HepG2 (cell line): ENCODE measurements at regions not wholly inside any gene's neighbourhood (a gene's known extent, or its start where the extent isn't known, plus 50 kb on each side); places are given as distances from the start of the nearest gene placed in this dataset.
A peak's percentile ranks its signal among the peaks of the same experiment; 100 is the strongest.

Experiments
- ATAC-seq: fragments of 200-7000 bp; cut with Tn5 transposase; 3 replicates; pipeline ENCODE4 v1.9.1; 2020; ENCODE audit warnings: mild to moderate bottlenecking, moderate library complexity
- BruUV-seq: library from RNA; stranded (reverse); fragments of 400-500 nt; replicated peaks from 2 replicates; lab custom pipeline; 2021; lab: Mats Ljungman, UMichigan
- CTCF ChIA-PET: fragments of 300-600 bp; formaldehyde crosslinking; extraction: SDS; loops from one replicate; lab custom pipeline; 2021; ENCODE audit warnings: low total read pairs, inconsistent platforms, low intra/inter-chr PET ratio; lab: Yijun Ruan, JAX
- POLR2A ChIA-PET: fragments of 350-600 bp; sonication (Branson Sonifier 250); formaldehyde crosslinking; loops from one replicate; lab custom pipeline; 2020; ENCODE audit warnings: antibody characterized with exemption, inconsistent platforms; lab: Yijun Ruan, JAX
- DNase-seq: peaks from one replicate; pipeline ENCODE4 v3.0.0-alpha.2; 2015; ENCODE audit warnings: low spot score
- FAIRE-seq: peaks from 3 replicates; lab custom pipeline; 2011; peaks lifted over from hg19 to GRCh38; lab: Jason Lieb, UNC
- H2AFZ ChIP-seq: one replicate; pipeline ENCODE4 v1.6.1; 2011; ENCODE audit warnings: low read length, inconsistent platforms
- H3K27ac ChIP-seq: fragments of 300-600 bp; 3 replicates; pipeline ENCODE4 v1.8.0; 2011; ENCODE audit warnings: mixed run types, mild to moderate bottlenecking, mixed read lengths, low read length, inconsistent platforms; ENCODE audit not compliant: insufficient read depth; ENCODE audit errors: extremely low read length
- H3K27me3 ChIP-seq, 2 experiments: fragments of 200-600 bp in 1 of 2; 2 replicates in 1 of 2; 3 replicates in 1 of 2; pipeline versions ENCODE4 v1.6.0 to v1.8.0; 2011; ENCODE audit warnings: low read length in 2 of 2, mild to moderate bottlenecking in 2 of 2, moderate library complexity in 2 of 2, inconsistent platforms in 1 of 2; ENCODE audit not compliant: insufficient read depth in 2 of 2, control insufficient read depth in 1 of 2
- H3K36me3 ChIP-seq, 2 experiments: fragments of 200-600 bp in 1 of 2; replicated peaks in 1 of 2; 2 replicates in 1 of 2; 3 replicates in 1 of 2; pipeline versions ENCODE4 v1.5.1 to v1.8.0; 2011; ENCODE audit warnings: low read length in 2 of 2, inconsistent platforms in 1 of 2; ENCODE audit not compliant: insufficient read depth in 2 of 2, control insufficient read depth in 1 of 2
- H3K4me1 ChIP-seq: 2 replicates; pipeline ENCODE4 v1.5.1; 2012; ENCODE audit warnings: low read length, inconsistent platforms; ENCODE audit not compliant: insufficient read depth
- H3K4me2 ChIP-seq: 2 replicates; pipeline ENCODE4 v1.6.0; 2011; ENCODE audit warnings: low read depth, low read length, inconsistent platforms
- H3K4me3 ChIP-seq, 3 experiments: fragments of 200-600 bp in 1 of 3; sonication (generic), shearing (Covaris generic) in 1 of 3; replicated peaks in 1 of 3; 2 replicates each; pipeline ENCODE4 v1.5.1; 2011 to 2016; ENCODE audit warnings: low read length in 3 of 3, inconsistent platforms in 2 of 3, low read depth in 2 of 3, mild to moderate bottlenecking in 2 of 3, control low read depth in 1 of 3, mixed read lengths in 1 of 3; ENCODE audit not compliant: insufficient read depth in 1 of 3
- H3K79me2 ChIP-seq: one replicate; pipeline ENCODE4 v1.6.1; 2011; ENCODE audit warnings: low read length, inconsistent platforms; ENCODE audit not compliant: insufficient read depth
- H3K9ac ChIP-seq: 2 replicates; pipeline ENCODE4 v1.6.0; 2011; ENCODE audit warnings: mild to moderate bottlenecking, low read depth, low read length, inconsistent platforms; ENCODE audit not compliant: insufficient read depth
- H3K9me3 ChIP-seq: 2 replicates; pipeline ENCODE4 v1.5.1; 2012; ENCODE audit warnings: mild to moderate bottlenecking, low read length
- H4K20me1 ChIP-seq: 2 replicates; pipeline ENCODE4 v1.6.0; 2011; ENCODE audit warnings: inconsistent platforms, mild to moderate bottlenecking, low read length, moderate library complexity; ENCODE audit not compliant: insufficient read depth
- AHDC1 ChIP-seq: sonication (generic); formaldehyde crosslinking; IDR thresholded peaks from 2 replicates; pipeline ENCODE4 v1.5.1; 2020; ENCODE audit warnings: mild to moderate bottlenecking, missing genetic modification reagents, borderline replicate concordance
- HOMEZ ChIP-seq: IDR thresholded peaks from 2 replicates; pipeline ENCODE4 v1.6.1; 2016; ENCODE audit warnings: low read depth
- REST ChIP-seq, 2 experiments: IDR thresholded peaks; 2 replicates each; pipeline ENCODE4 v1.6.1; 2011 to 2012; ENCODE audit warnings: low read length in 2 of 2, borderline replicate concordance in 1 of 2, low read depth in 1 of 2, mild to moderate bottlenecking in 1 of 2, moderate library complexity in 1 of 2
- SOX5 ChIP-seq: IDR thresholded peaks from 2 replicates; pipeline ENCODE4 v1.6.1; 2016; ENCODE audit warnings: borderline replicate concordance
- ZNF124 ChIP-seq: sonication (generic); formaldehyde crosslinking; IDR thresholded peaks from 2 replicates; pipeline ENCODE4 v1.4.0; 2020; ENCODE audit warnings: missing genetic modification reagents
- ZNF317 ChIP-seq: sonication (generic); formaldehyde crosslinking; IDR thresholded peaks from 2 replicates; pipeline ENCODE4 v1.5.0; 2020; ENCODE audit warnings: mild to moderate bottlenecking, missing genetic modification reagents
- ZNF746 ChIP-seq: sonication (generic); formaldehyde crosslinking; IDR thresholded peaks from 2 replicates; pipeline ENCODE4 v1.8.0; 2022; ENCODE audit warnings: mild to moderate bottlenecking, missing genetic modification reagents
- ZNF850 ChIP-seq: sonication (generic); formaldehyde crosslinking; conservative IDR thresholded peaks from 2 replicates; pipeline ENCODE4 v1.9.0; 2021; ENCODE audit warnings: mild to moderate bottlenecking, missing genetic modification reagents
- WGBS: methylation state at CpG from one replicate; pipeline ENCODE4 v1.1.6; 2017; ENCODE audit warnings: low lambda C conversion rate; 5-methylcytosine and 5-hydroxymethylcytosine counted together
- in situ Hi-C: cut with HindIII; loops from 2 replicates; pipeline ENCODE4 v1.10.0; 2017; ENCODE audit warnings: low pct_unique_long_range_greater_than_20kb; ENCODE audit not compliant: extremely low pct_ligation_motif_present
- intact Hi-C: fragments of 100-400 bp; cut with micrococcal nuclease; formaldehyde crosslinking; loops from one replicate; pipeline ENCODE4 v1.10.0; 2022; ENCODE audit not compliant: unreplicated experiment

GRCh38 chr6:54680531-54680930, 166.0 kb upstream of the FAM83B start:
- FAIRE-seq (no peak), DNase-seq (no peak), ATAC-seq (no peak)
- no peaks in the 10 kb centered on the region for H3K79me2 ChIP-seq
- no peak overlapping the region for H3K4me2 ChIP-seq
- 3% methylated on average over 2 of the region's 2 CpGs for WGBS
- H4K20me1 ChIP-seq: no peaks in the 10 kb centered on the region
- H3K36me3 ChIP-seq: no peaks in the 10 kb centered on the region
- H3K9me3 ChIP-seq: no peaks in the 10 kb centered on the region
- H2AFZ ChIP-seq: no peak overlapping the region
- H3K4me1 ChIP-seq: no peaks in the 10 kb centered on the region
- POLR2A ChIA-PET: no interaction called here
- H3K4me3 ChIP-seq: no peak overlapping the region
- CTCF ChIA-PET: no interaction called here
- H3K27ac ChIP-seq: no peak overlapping the region
- TF ChIP-seq ZNF850: no peak
- no peak for TF ChIP-seq ZNF317 (CRISPR knock-in tag)
- H3K27me3 ChIP-seq: no peaks in the 10 kb centered on the region
- BruUV-seq: no TSS peak
- no peak overlapping the region for H3K9ac ChIP-seq
- intact Hi-C loops: no loop called here
- in situ Hi-C loops: no loop called here

- BruUV-seq: no TSS peak
- TF ChIP-seq ZNF746 (CRISPR knock-in tag) (no peak), HOMEZ (CRISPR knock-in tag) (no peak), ZNF124 (CRISPR knock-in tag) (no peak), SOX5 (CRISPR knock-in tag) (no peak), AHDC1 (CRISPR knock-in tag) (no peak), REST (IDR thresholded peaks at IDR 0.05; ENCODE audit: borderline replicate concordance in 1 of 2, low read depth in 1 of 2, low read length in 2 of 2) (no peak)
These were observed 165.3 kb upstream of the FAM83B start for GRCh38 chr6:54681267-54681666.

More at GRCh38 chr6:54681267-54681666, 165.3 kb upstream of the FAM83B start:
- no peak overlapping the region for H3K27ac ChIP-seq
- H3K4me2 ChIP-seq: no peak overlapping the region
- H3K79me2 ChIP-seq: no peaks in the 10 kb centered on the region
- H2AFZ ChIP-seq: peak overlapping the region; percentile 9
- in situ Hi-C loops: no loop called here
- FAIRE-seq (no peak), DNase-seq (no peak), ATAC-seq (no peak)
- no peak overlapping the region for H3K4me3 ChIP-seq
- intact Hi-C loops: no loop called here
- 0% methylated on average over 2 of the region's 2 CpGs for WGBS
- CTCF ChIA-PET: no interaction called here
- no peak overlapping the region for H3K9ac ChIP-seq
- no peaks in the 10 kb centered on the region for H3K36me3 ChIP-seq
- no peaks in the 10 kb centered on the region for H3K27me3 ChIP-seq
- no peaks in the 10 kb centered on the region for H3K4me1 ChIP-seq
- no peaks in the 10 kb centered on the region for H3K9me3 ChIP-seq
- POLR2A ChIA-PET: no interaction called here
- H4K20me1 ChIP-seq: no peaks in the 10 kb centered on the region
